Brain microvascular endothelial cell (primary cell): ENCODE measurements at regions not wholly inside any gene's neighbourhood (a gene's known extent, or its start where the extent isn't known, plus 50 kb on each side); places are given as distances from the start of the nearest gene placed in this dataset.

Experiments used
- DNase-seq: peaks from one replicate; pipeline ENCODE4 v3.0.0-alpha.2; 2020
- H3K27ac ChIP-seq: fragments of 250-450 bp; sonication (Bioruptor Pico); 2 replicates; pipeline ENCODE4 v1.5.1; 2020; ENCODE audit warnings: mild to moderate bottlenecking, moderate library complexity
- H3K27me3 ChIP-seq: fragments of 250-450 bp; sonication (Bioruptor Pico); replicated peaks from 2 replicates; pipeline ENCODE4 v1.5.1; 2020; ENCODE audit warnings: mild to moderate bottlenecking
- H3K36me3 ChIP-seq: fragments of 250-450 bp; sonication (Bioruptor Pico); replicated peaks from 2 replicates; pipeline ENCODE4 v1.5.1; 2020; ENCODE audit warnings: mild to moderate bottlenecking
- H3K4me3 ChIP-seq: 2 replicates; pipeline ENCODE4 v1.5.1; 2011; ENCODE audit warnings: low read depth, mild to moderate bottlenecking, control low read depth, low read length, moderate library complexity
- in situ Hi-C: cut with HindIII; loops from 2 replicates; pipeline ENCODE4 v1.10.0; 2017; ENCODE audit warnings: low sequenced_read_pairs, low pct_ligation_motif_present
- TF ChIP-seq, protein P1 (sequence below): IDR thresholded peaks from 2 replicates; pipeline ENCODE4 v1.5.1; 2011; ENCODE audit warnings: low read depth, mild to moderate bottlenecking, moderate library complexity, low read length, control low read depth, inconsistent platforms; ENCODE audit errors: missing control alignments

DNA sequence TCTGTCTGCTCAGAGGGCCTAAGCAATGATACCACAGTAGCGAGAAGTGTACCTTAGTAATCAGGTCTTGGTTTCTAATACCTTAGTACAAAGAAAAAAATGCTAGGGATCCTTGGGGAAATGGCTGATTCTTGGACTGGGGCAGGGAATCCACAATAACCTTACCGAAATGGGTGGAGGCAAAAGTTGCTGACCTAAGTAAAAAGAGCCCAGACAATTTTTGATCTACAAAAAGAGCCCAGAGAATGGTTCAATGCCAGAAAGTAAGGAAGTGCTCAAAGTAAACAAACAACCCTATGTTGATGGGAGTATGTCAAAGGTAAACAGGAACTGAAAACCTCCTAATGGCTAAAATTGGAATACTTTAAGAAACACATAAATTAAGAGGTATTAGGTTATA, 130.1 kb upstream of the MAGEB18 start:
- no peaks in the 10 kb centered on the region for H3K27me3 ChIP-seq
- no peak for DNase-seq
- no peaks in the 10 kb centered on the region for H3K36me3 ChIP-seq
- TF ChIP-seq, protein P1, sequence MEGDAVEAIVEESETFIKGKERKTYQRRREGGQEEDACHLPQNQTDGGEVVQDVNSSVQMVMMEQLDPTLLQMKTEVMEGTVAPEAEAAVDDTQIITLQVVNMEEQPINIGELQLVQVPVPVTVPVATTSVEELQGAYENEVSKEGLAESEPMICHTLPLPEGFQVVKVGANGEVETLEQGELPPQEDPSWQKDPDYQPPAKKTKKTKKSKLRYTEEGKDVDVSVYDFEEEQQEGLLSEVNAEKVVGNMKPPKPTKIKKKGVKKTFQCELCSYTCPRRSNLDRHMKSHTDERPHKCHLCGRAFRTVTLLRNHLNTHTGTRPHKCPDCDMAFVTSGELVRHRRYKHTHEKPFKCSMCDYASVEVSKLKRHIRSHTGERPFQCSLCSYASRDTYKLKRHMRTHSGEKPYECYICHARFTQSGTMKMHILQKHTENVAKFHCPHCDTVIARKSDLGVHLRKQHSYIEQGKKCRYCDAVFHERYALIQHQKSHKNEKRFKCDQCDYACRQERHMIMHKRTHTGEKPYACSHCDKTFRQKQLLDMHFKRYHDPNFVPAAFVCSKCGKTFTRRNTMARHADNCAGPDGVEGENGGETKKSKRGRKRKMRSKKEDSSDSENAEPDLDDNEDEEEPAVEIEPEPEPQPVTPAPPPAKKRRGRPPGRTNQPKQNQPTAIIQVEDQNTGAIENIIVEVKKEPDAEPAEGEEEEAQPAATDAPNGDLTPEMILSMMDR: no peak
- H3K27ac ChIP-seq: no peak overlapping the region
- no peak overlapping the region for H3K4me3 ChIP-seq
- in situ Hi-C loops: no loop called here

DNA sequence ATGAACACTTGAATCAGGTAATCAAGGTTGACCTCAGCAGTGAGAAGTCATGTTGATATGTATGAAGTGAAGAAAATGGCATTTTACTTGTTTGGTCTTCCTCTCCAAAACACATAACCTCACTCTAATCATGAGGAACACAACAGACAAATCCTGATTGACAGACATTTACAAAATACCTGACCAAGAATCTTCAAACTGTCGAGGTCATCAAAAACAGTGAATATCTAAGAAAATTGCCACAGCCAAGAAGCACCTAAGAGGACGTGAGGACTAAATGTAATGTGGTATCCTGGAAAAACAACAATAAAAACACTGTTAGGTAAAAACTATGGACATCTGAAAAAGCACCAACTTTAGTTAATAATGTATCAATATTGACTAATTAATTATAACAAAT, 129.5 kb upstream of the MAGEB18 start:
- H3K27ac ChIP-seq: no peak overlapping the region
- in situ Hi-C loops: no loop called here
- H3K27me3 ChIP-seq: no peaks in the 10 kb centered on the region
- DNase-seq: no peak
- no peaks in the 10 kb centered on the region for H3K36me3 ChIP-seq
- TF ChIP-seq, protein P1: no peak
- no peak overlapping the region for H3K4me3 ChIP-seq

DNA sequence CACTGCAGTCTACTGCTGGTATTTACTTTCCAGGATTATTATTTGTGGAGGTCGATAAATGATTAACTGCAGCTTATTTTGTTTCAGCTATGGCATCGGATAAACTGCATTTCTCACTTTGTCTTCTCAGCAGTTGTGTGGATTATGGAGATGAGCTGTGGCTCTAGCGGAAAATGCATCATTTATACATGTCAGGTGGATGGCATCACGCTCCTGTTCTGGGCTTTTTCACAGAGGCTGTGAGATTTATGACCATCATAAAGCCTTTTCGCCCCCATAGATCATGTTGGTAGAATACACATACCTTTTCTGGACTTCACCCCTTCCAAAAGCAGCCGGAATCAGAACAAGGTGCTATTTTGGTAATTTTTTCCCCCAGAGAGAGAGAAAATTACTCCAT, 118.8 kb upstream of the MAGEB18 start:
- no peak overlapping the region for H3K27ac ChIP-seq

DNA sequence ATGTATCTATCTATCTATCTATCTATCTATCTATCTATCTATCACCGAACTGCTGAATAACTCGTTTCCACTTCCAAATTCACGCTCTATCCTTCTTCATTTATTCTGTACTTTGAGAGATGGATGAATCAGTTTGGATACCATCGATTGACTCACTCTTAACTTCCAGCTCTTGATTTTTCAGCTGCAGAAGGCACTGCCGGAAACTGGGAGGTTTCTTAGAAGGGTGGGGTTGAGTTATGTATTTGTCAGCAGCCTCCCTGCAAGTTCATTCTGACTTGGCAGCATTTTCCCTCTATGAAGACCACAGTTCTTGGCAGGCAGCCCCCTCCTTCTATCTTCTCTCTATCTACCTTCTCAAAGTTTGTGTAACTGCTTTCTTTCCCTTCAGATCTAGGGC, 112.0 kb upstream of the MAGEB18 start:
- no peaks in the 10 kb centered on the region for H3K36me3 ChIP-seq
- H3K27me3 ChIP-seq: no peaks in the 10 kb centered on the region
- H3K4me3 ChIP-seq: no peak overlapping the region
- no peak overlapping the region for H3K27ac ChIP-seq
- TF ChIP-seq, protein P1: no peak
- in situ Hi-C loops: no loop called here
- DNase-seq: no peak

More for the DNA sequence above, 118.8 kb upstream of the MAGEB18 start:
- Histone ChIP-seq H3K36me3 (no peaks in the 10 kb centered on the region), H3K27me3 (no peaks in the 10 kb centered on the region), H3K4me3 (no peak overlapping the region)
- in situ Hi-C loops: no loop called here
- DNase-seq: no peak
- TF ChIP-seq, protein P1: no peak

DNA sequence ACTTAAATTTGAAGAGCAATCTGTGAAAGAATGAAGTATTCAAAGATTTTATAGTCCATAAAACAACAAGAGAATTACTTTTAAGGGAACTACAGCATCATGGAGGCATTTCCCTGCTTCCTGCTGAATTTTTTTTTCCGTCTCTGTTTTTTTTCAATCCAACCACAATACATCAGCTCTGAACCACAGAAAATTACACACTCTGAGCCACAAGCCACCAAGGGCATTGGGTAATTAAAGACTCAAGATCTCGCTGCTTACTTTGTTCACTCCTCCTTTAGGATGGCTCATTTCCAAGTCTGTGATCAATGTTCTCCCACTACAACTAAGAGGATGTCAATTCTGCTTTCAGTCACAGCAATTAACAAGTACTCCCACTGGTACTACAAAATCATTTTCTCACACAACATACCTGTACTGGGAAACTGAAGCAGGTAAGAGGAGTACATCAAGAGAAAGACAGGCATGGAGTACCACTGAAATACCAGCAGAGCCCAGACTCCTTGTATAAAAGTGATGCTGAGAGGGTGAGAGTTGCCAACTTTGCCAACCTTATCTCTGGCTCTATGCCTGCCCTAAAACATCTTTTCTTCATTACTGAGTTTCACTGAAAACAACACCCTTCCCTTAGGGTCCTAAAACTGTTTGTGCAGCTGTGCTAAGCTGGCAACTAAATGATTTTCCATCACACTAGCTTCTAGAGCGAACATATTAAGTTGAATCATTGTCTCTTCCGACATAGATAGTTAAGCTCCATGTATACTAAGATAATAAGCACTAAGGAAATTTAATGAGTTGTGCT, 105.8 kb upstream of the MAGEB18 start:
- TF ChIP-seq, protein P1: no peak
- no peak for DNase-seq
- H3K27ac ChIP-seq: no peak overlapping the region
- in situ Hi-C loops: no loop called here
- H3K4me3 ChIP-seq: no peak overlapping the region
- no peaks in the 10 kb centered on the region for H3K27me3 ChIP-seq
- no peaks in the 10 kb centered on the region for H3K36me3 ChIP-seq

DNA sequence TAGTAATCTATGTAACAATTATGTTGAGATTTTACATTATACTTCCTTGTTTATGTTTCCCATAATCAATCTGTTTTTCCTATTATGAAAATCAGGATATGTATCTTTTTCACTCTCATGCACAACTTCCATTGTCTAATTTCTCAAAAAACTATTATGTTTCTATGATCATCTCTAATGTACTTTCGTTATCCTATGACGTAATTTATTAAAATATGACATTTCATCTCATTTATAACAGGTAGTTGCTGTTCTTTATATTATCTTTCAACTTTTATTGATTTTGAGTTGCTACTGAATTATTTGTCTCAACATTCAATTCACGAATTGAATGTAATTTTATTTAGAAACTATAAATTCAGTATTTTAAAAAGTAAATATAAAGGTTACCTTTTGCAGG, 100.8 kb upstream of the MAGEB18 start:
- in situ Hi-C loops: no loop called here
- Histone ChIP-seq H3K27ac (no peak overlapping the region), H3K27me3 (no peaks in the 10 kb centered on the region), H3K4me3 (no peak overlapping the region), H3K36me3 (no peaks in the 10 kb centered on the region)
- TF ChIP-seq, protein P1: no peak
- no peak for DNase-seq
